NCI-H2196 (cell line): ENCODE measurements at regions not wholly inside any gene's neighbourhood (a gene's known extent, or its start where the extent isn't known, plus 50 kb on each side); places are given as distances from the start of the nearest gene placed in this dataset.
A peak's percentile ranks its signal among the peaks of the same experiment; 100 is the strongest.
"Not testable (repeated sequence)": the region's sequence is repeated elsewhere in the genome, so short reads cannot be mapped to it uniquely, and the experiment has no call there.

Experiments
- DNase-seq: peaks from one replicate; lab custom pipeline; 2025; ENCODE audit not compliant: unreplicated experiment; lab: John Stamatoyannopoulos, UW

DNA sequence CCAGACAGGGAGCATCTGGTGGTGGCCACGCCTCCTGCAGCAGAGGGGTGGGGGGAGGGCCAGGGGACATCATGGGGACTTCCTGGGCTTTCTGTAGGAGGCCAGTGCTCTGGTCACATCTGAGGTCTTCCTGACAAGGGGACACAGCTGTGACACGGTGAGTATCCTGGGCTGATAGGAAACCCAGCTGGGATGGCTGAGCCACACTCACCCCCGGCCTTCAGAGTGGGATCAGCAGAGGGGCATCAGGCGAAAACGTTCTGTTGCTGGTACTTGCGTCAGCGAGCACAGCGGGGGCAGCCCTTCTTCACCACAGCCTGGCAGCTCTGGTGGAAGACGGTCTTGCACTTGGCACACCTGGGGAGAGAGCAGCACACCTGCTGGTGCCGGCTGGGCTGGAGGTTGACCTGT lies 122.9 kb upstream of the SMURF2 start:
- DNase-seq = no peak

GRCh38 chr17:64784353-64785010 lies 122.4 kb upstream of the SMURF2 start:
- no peak for DNase-seq

DNA sequence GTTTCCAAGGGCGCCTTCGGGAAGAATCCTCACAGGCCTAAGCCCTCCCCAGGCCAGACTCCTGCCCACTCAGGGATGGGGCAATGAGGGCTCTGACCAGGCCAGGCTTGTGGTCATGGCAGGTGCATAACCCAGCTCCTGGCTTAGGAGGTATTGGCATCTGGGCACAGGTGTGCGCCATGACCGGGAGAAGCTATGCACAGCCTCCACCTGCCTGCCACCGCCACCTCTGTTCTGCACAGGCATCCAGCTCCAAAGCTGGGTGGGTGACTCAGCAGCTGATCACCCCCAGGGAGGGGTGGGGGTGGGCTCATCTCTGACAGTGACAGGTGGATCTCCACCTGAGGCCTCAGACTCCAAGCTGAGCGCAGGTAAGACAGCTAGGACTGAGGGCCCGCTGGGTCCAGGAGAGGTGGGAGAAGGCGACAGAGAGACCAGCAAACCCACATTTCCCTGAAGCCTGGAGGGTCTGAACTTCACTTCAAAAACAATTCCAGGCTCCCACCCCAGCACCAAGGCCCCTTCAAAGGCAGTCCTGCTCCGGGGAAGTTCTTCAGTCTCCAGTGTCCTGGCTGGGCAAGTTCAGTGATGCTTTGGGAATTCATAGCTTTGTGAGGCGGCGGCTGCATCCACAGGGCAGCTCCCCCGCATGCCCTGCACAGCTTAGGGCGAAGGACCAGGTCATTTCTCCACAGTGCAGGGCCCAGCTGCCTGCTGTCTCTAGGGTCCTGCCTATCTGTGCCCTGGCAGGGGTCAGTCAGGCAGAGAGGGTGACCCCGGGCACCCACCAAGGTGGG lies 121.6 kb upstream of the SMURF2 start:
- no peak for DNase-seq

DNA sequence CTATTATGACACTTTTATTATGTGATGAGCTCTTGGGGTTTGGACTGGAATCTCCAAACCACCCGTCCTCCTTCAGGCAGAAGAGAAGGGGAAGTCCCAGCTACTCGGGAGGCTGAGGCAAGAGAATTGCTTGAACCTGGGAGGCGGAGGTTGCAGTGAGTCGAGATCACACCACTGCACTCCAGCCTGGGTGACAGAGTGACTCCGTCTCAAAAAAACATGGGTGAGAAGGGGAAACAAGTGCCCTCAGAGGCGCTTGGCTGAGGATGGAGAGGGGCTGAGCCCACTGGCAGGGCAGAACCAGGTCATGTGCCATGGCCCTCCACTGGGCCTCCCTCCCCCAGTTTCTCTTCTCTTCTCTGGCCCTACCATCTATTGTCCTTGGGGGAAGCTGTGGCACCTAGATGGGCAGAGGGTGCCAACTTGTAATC lies 120.9 kb upstream of the SMURF2 start:
- DNase-seq = no peak

- DNase-seq = no peak
Observed at GRCh38 chr17:64781810-64782555, 119.9 kb upstream of the SMURF2 start.

- peak; percentile 27 for DNase-seq
Observed at GRCh38 chr17:64781014-64781756, 119.1 kb upstream of the SMURF2 start.

- peak; percentile 82 for DNase-seq
Observed at GRCh38 chr17:64780096-64781013, 118.2 kb upstream of the SMURF2 start.

DNA sequence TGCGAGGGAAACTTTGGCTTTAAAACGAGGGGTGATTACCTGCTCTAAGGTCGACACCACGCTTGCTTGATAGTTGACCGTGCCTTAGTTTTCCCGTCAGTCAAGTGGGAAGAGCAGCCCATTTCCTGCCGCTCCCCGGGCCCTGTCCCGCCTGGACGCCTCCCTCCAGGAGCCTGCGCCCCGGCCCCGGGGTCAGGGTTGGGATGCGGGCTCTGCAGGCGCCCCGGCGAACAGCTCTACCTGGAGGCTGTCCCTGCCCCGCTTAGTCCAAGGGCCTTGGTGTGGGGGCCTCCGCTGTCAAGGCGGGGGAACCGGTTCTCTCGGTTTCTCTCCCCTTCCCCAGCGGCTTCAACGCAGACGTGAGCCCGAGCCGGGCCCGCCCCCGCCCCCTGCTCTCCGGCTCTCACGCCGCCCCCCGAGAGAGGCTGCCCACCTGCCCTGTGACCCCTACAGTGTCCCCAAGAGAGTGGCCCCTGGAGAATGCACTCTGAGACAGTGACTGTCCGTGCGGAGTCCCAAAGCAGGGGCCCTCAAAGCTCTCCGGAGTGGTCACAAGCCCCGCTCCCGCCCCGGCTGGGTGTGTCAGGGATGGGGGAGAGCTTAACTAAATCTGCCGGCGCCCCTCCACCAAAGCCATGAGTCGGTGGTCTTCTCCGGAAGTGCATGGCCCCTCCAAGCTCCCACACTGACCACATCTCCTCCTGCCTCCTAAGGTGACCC lies 117.4 kb upstream of the SMURF2 start:
- DNase-seq = no peak

- not testable (repeated sequence) for DNase-seq
Observed at GRCh38 chr17:64779098-64779375, 116.9 kb upstream of the SMURF2 start.

- peak; percentile 56 for DNase-seq
Observed at GRCh38 chr17:64778240-64779097, 116.4 kb upstream of the SMURF2 start.

- peak; percentile 38 for DNase-seq
Observed at GRCh38 chr17:64777415-64778239, 115.5 kb upstream of the SMURF2 start.

GRCh38 chr17:64776720-64777414 lies 114.8 kb upstream of the SMURF2 start:
- DNase-seq = peak; percentile 89

GRCh38 chr17:64775701-64776570 lies 113.8 kb upstream of the SMURF2 start:
- no peak for DNase-seq

GRCh38 chr17:64774888-64775540 lies 112.9 kb upstream of the SMURF2 start:
- no peak for DNase-seq

GRCh38 chr17:64773836-64774761 lies 112.0 kb upstream of the SMURF2 start:
- peak; percentile 85 for DNase-seq
